ENCODE measurements at regions not wholly inside any gene's neighbourhood (a gene's known extent, or its start where the extent isn't known, plus 50 kb on each side); places are given as distances from the start of the nearest gene placed in this dataset.

DNA sequence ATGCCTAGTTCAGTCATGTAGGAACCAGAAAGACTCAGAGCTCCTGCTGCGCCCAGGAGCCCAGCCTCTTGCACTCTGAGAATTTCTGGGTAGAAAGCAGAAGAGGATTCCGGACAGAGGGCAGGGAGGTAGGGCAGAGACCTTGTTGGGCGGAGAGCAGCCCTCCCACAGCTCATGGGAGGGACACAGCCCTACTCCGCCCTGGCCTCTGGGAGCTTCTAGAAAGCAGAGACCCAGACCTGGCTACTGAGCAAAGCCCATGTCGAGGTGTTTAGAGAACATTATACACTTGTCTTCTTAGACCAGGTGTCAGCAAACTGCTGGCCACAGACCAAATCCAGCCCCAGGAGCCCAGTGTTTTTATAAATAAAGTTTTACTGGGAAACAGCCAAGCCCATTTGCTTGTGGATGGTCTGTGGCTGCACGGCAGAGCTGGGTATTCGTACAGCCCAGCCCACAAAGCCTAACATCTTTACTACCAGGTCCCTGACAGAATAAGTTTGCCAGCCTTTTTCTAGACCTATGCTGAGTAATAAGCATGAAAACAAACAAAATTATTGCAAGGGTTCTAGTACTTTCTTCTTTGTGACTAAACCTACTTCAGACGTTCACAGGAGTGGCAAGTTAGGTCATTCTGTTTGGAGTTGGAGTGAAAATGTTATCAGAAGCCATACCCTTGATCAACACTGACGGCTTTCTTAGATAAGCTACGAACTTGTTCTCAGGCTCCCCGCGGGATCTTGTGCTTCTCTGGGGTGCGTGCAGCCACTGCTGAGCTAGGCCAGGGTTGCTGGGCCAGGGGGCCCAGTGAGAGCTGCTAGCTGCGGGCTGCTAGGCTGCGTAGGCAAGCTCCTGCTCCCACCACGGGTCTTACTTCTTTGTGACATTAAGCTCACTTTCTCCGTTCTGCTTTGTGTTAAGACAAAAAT, 235.1 kb upstream of the FOXQ1 start:
- H3K27ac ChIP-seq, result no peak overlapping the region
- no peaks in the 10 kb centered on the region for H3K9me3 ChIP-seq
- DNase-seq, result no peak
- TF ChIP-seq, protein P1, sequence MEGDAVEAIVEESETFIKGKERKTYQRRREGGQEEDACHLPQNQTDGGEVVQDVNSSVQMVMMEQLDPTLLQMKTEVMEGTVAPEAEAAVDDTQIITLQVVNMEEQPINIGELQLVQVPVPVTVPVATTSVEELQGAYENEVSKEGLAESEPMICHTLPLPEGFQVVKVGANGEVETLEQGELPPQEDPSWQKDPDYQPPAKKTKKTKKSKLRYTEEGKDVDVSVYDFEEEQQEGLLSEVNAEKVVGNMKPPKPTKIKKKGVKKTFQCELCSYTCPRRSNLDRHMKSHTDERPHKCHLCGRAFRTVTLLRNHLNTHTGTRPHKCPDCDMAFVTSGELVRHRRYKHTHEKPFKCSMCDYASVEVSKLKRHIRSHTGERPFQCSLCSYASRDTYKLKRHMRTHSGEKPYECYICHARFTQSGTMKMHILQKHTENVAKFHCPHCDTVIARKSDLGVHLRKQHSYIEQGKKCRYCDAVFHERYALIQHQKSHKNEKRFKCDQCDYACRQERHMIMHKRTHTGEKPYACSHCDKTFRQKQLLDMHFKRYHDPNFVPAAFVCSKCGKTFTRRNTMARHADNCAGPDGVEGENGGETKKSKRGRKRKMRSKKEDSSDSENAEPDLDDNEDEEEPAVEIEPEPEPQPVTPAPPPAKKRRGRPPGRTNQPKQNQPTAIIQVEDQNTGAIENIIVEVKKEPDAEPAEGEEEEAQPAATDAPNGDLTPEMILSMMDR (IDR thresholded peaks at IDR 0.05), result no peak
- peaks cover 0 to 11% of the 10 kb centered on the region in 2 donors for H3K27me3 ChIP-seq
- intact Hi-C loops (cut with DNase I; ENCODE audit: low total_unique reads), result no loop called here
- H3K4me1 ChIP-seq, result no peaks in the 10 kb centered on the region
- no peaks in the 10 kb centered on the region for H3K36me3 ChIP-seq
- H3K4me3 ChIP-seq, result no peak overlapping the region

DNA sequence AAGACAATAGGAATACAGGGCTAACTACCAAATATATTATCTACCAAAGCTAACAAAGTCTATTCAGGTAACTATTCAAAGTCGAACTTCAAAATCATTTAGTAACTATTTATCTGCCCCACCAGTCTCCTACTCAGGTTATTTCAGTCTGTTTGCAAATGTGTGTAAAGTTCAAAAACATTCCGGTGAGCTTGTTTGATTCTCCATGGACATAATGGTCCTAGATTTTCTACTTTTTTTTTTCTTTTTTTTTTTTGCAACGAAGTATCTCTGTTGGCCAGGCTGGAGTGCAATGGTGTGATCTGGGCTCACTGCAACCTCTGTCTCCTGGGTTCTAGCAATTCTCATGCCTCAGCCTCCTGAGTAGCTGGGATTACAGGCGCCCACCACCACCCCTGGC, 236.0 kb upstream of the FOXQ1 start:
- DNase-seq, result no peak
- TF ChIP-seq, protein P1 (IDR thresholded peaks at IDR 0.05), result no peak
- Histone ChIP-seq H3K36me3 (no peaks in the 10 kb centered on the region), H3K27me3 (peaks cover 0 to 11% of the 10 kb centered on the region in 2 donors), H3K9me3 (no peaks in the 10 kb centered on the region), H3K4me1 (no peaks in the 10 kb centered on the region), H3K4me3 (no peak overlapping the region), H3K27ac (no peak overlapping the region)
- intact Hi-C loops (cut with DNase I; ENCODE audit: low total_unique reads), result no loop called here

DNA sequence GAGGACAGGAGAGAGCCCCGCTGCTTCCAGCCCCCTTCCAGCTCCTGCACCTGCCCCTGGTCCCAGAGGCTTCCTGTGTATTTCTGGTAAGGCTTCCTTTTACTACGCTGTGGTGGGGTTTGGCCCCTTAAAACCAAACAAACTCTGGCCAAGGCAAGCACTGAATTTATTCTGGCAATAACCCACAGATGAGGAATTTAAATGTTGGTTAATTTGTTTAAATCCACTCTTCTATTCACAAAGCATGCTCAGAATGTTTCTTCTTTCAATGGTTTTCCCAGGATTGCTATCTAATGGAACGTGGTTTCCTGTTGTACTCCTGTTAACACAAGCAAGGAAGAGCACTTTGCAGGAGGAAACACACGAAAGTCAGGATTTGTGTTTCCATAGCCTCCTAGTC, 236.5 kb upstream of the FOXQ1 start:
- TF ChIP-seq, protein P1 (IDR thresholded peaks at IDR 0.05), result no peak
- Histone ChIP-seq H3K9me3 (no peaks in the 10 kb centered on the region), H3K27ac (no peak overlapping the region), H3K36me3 (no peaks in the 10 kb centered on the region), H3K4me3 (no peak overlapping the region), H3K4me1 (no peaks in the 10 kb centered on the region), H3K27me3 (peaks cover 0 to 14% of the 10 kb centered on the region in 2 donors)
- DNase-seq, result no peak
- intact Hi-C loops (cut with DNase I; ENCODE audit: low total_unique reads), result no loop called here

DNA sequence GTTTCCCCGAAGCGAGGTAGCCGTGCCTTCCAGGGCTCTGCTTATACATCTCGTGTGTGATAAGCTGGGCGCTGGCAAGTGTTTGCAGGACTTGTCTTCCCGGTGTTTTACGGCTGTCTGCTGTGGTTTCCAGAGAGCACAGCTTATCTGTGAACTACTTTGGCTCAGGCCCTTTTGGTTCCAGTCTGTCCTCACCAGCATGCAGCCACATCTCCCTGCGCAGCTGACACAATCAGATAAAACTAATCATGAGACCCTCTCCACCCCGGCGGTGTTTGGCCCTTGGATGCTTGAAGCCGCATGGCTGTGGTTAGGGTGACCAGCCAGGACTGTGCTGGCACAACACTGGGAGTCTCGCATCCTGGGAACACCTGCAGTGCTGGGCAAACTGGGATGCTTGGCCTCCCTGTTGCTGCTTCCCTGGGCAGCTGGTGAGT, 241.8 kb upstream of the FOXQ1 start:
- Histone ChIP-seq H3K36me3 (no peaks in the 10 kb centered on the region), H3K9me3 (no peaks in the 10 kb centered on the region), H3K4me3 (no peak overlapping the region), H3K4me1 (no peaks in the 10 kb centered on the region), H3K27me3 (peaks cover 0 to 11% of the 10 kb centered on the region in 2 donors), H3K27ac (no peak overlapping the region)
- TF ChIP-seq, protein P1 (IDR thresholded peaks at IDR 0.05), result no peak
- DNase-seq, result no peak
- intact Hi-C loops (cut with DNase I; ENCODE audit: low total_unique reads), result no loop called here

DNA sequence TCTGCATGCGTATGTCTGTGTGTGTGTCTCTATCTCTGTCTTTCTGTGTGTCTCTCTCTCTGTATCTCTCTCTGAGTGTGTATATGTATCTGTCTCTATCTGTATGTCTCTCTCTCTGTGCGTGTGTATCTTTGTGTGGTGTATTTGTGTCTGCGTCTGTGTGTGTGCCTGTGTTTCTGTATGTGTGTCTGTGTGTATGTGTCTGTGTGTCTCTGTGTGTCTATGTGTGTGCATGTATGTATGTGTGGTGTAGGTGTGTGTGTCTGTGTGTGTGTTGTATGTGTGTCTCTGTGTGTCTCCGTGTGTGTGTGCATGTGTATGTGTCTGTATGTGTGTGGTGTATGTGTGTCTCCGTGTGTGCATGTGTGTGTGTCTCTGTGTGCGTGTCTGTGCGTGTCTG, 243.0 kb upstream of the FOXQ1 start:
- intact Hi-C loops (cut with DNase I; ENCODE audit: low total_unique reads), result no loop called here
- Histone ChIP-seq H3K36me3 (no peaks in the 10 kb centered on the region), H3K4me3 (no peak overlapping the region), H3K27me3 (peaks cover 0 to 7% of the 10 kb centered on the region in 2 donors), H3K4me1 (no peaks in the 10 kb centered on the region), H3K27ac (no peak overlapping the region), H3K9me3 (no peaks in the 10 kb centered on the region)
- no peak for DNase-seq
- TF ChIP-seq, protein P1 (IDR thresholded peaks at IDR 0.05), result no peak
